GM12875 (cell line): ENCODE measurements at regions not wholly inside any gene's neighbourhood (a gene's known extent, or its start where the extent isn't known, plus 50 kb on each side); places are given as distances from the start of the nearest gene placed in this dataset.

ENCODE experiments used
- H3K4me3 ChIP-seq: one replicate; pipeline ENCODE4 v1.5.1; 2011; ENCODE audit warnings: low read depth, low read length, control low read depth
- CTCF ChIP-seq: IDR thresholded peaks from 2 replicates; pipeline ENCODE4 v1.5.1; 2011; ENCODE audit warnings: low read depth, mild to moderate bottlenecking, control low read depth, inconsistent platforms, low read length, moderate library complexity, borderline replicate concordance; ENCODE audit not compliant: insufficient read depth

GRCh38 chr18:25470062-25470461, 118.1 kb upstream of the ZNF521 start:
- no peak for TF ChIP-seq CTCF
- no peak overlapping the region for H3K4me3 ChIP-seq

- no peak for TF ChIP-seq CTCF
- no peak overlapping the region for H3K4me3 ChIP-seq
These were observed 117.5 kb upstream of the ZNF521 start for GRCh38 chr18:25469489-25469888.

- H3K4me3 ChIP-seq: no peak overlapping the region
- no peak for TF ChIP-seq CTCF
These were observed 115.4 kb upstream of the ZNF521 start for GRCh38 chr18:25467226-25467987.

GRCh38 chr18:25465152-25465732, 113.3 kb upstream of the ZNF521 start:
- H3K4me3 ChIP-seq: no peak overlapping the region
- no peak for TF ChIP-seq CTCF

GRCh38 chr18:25464227-25464626, 112.3 kb upstream of the ZNF521 start:
- H3K4me3 ChIP-seq: no peak overlapping the region
- no peak for TF ChIP-seq CTCF

- H3K4me3 ChIP-seq: no peak overlapping the region
- TF ChIP-seq CTCF: no peak
These were observed 111.8 kb upstream of the ZNF521 start for GRCh38 chr18:25463726-25464125.

GRCh38 chr18:25459814-25460213, 107.8 kb upstream of the ZNF521 start:
- TF ChIP-seq CTCF: no peak
- H3K4me3 ChIP-seq: no peak overlapping the region
